ENCODE measurements at regions not wholly inside any gene's neighbourhood (a gene's known extent, or its start where the extent isn't known, plus 50 kb on each side); places are given as distances from the start of the nearest gene placed in this dataset.

GRCh38 chr9:107635803-107636174, 146.2 kb upstream of the KLF4 start:
- DNase-seq (ENCODE audit: insufficient read length, low spot score) (no peak), FAIRE-seq (no peak)

GRCh38 chr9:107635101-107635802, 145.7 kb upstream of the KLF4 start:
- no peak for FAIRE-seq
- DNase-seq (ENCODE audit: insufficient read length, low spot score) = no peak

- no peak for DNase-seq (ENCODE audit: insufficient read length, low spot score)
- FAIRE-seq = no peak
Observed at GRCh38 chr9:107633406-107633805, 143.8 kb upstream of the KLF4 start.

GRCh38 chr9:107632661-107633060, 143.1 kb upstream of the KLF4 start:
- FAIRE-seq = no peak

GRCh38 chr9:107632216-107632615, 142.6 kb upstream of the KLF4 start:
- DNase-seq (ENCODE audit: insufficient read length, low spot score) (no peak), FAIRE-seq (peak; percentile 81)

More at GRCh38 chr9:107632661-107633060, 143.1 kb upstream of the KLF4 start:
- DNase-seq (ENCODE audit: insufficient read length, low spot score) = no peak

GRCh38 chr9:107631788-107632187, 142.2 kb upstream of the KLF4 start:
- no peak for DNase-seq (ENCODE audit: insufficient read length, low spot score)

GRCh38 chr9:107630156-107630555, 140.6 kb upstream of the KLF4 start:
- no peak for FAIRE-seq

More at GRCh38 chr9:107631788-107632187, 142.2 kb upstream of the KLF4 start:
- no peak for FAIRE-seq

GRCh38 chr9:107628444-107628843, 138.9 kb upstream of the KLF4 start:
- DNase-seq (ENCODE audit: insufficient read length, low spot score) (no peak), FAIRE-seq (no peak)

More at GRCh38 chr9:107630156-107630555, 140.6 kb upstream of the KLF4 start:
- DNase-seq (ENCODE audit: insufficient read length, low spot score) = no peak

- DNase-seq (ENCODE audit: insufficient read length, low spot score) (no peak), FAIRE-seq (no peak)
Observed at GRCh38 chr9:107627781-107628180, 138.2 kb upstream of the KLF4 start.

GRCh38 chr9:107626118-107626517, 136.5 kb upstream of the KLF4 start:
- DNase-seq (ENCODE audit: insufficient read length, low spot score) (no peak), FAIRE-seq (no peak)

- no peak for FAIRE-seq
- DNase-seq (ENCODE audit: insufficient read length, low spot score) = no peak
Observed at GRCh38 chr9:107625383-107625984, 135.9 kb upstream of the KLF4 start.

GRCh38 chr9:107624234-107624948, 134.8 kb upstream of the KLF4 start:
- DNase-seq (ENCODE audit: insufficient read length, low spot score) (no peak), FAIRE-seq (no peak)

- DNase-seq (ENCODE audit: insufficient read length, low spot score) = no peak
- FAIRE-seq = no peak
Observed at GRCh38 chr9:107621436-107621835, 131.9 kb upstream of the KLF4 start.

GRCh38 chr9:107620801-107621200, 131.2 kb upstream of the KLF4 start:
- DNase-seq (ENCODE audit: insufficient read length, low spot score) (no peak), FAIRE-seq (no peak)

- FAIRE-seq (no peak), DNase-seq (ENCODE audit: insufficient read length, low spot score) (no peak)
Observed at GRCh38 chr9:107620236-107620635, 130.7 kb upstream of the KLF4 start.

- DNase-seq (ENCODE audit: insufficient read length, low spot score) (no peak), FAIRE-seq (no peak)
Observed at GRCh38 chr9:107615321-107615720, 125.8 kb upstream of the KLF4 start.

- FAIRE-seq (no peak), DNase-seq (ENCODE audit: insufficient read length, low spot score) (no peak)
Observed at GRCh38 chr9:107614765-107615164, 125.2 kb upstream of the KLF4 start.

GRCh38 chr9:107613321-107613720, 123.8 kb upstream of the KLF4 start:
- FAIRE-seq = no peak
- no peak for DNase-seq (ENCODE audit: insufficient read length, low spot score)

GRCh38 chr9:107612136-107612535, 122.6 kb upstream of the KLF4 start:
- no peak for DNase-seq (ENCODE audit: insufficient read length, low spot score)
- no peak for FAIRE-seq

GRCh38 chr9:107609547-107609946, 120.0 kb upstream of the KLF4 start:
- DNase-seq (ENCODE audit: insufficient read length, low spot score) (no peak), FAIRE-seq (no peak)

GRCh38 chr9:107606149-107606790, 116.7 kb upstream of the KLF4 start:
- FAIRE-seq = no peak
- no peak for DNase-seq (ENCODE audit: insufficient read length, low spot score)

Measured in HTR-8/SVneo (cell line).